SK-N-SH treated with all-trans-retinoic acid at 6 μM for 48 hours (cell line): ENCODE measurements at regions not wholly inside any gene's neighbourhood (a gene's known extent, or its start where the extent isn't known, plus 50 kb on each side); places are given as distances from the start of the nearest gene placed in this dataset.

ENCODE experiments used
- ARNTL ChIP-seq: fragments of 450-650 bp; formaldehyde crosslinking; IDR thresholded peaks from 2 replicates; pipeline ENCODE4 v1.5.0; 2020; ENCODE audit warnings: low read depth, mild to moderate bottlenecking, moderate library complexity, borderline replicate concordance
- ESRRG ChIP-seq: fragments of 250-450 bp; sonication (Bioruptor Pico); IDR thresholded peaks from 2 replicates; pipeline ENCODE4 v1.6.1; 2021; ENCODE audit warnings: mild to moderate bottlenecking
- GLIS3 ChIP-seq: fragments of 250-450 bp; sonication (Bioruptor Pico); IDR thresholded peaks from 2 replicates; pipeline ENCODE4 v1.5.0; 2020; ENCODE audit warnings: mild to moderate bottlenecking, moderate library complexity
- OSR1 ChIP-seq: fragments of 250-450 bp; sonication (Bioruptor Pico); IDR thresholded peaks from 2 replicates; pipeline ENCODE4 v1.8.0; 2022; ENCODE audit warnings: moderate library complexity, mild to moderate bottlenecking, inconsistent platforms
- TOX ChIP-seq: fragments of 250-450 bp; sonication (Bioruptor Pico); IDR thresholded peaks from 2 replicates; pipeline ENCODE4 v1.8.0; 2021; ENCODE audit warnings: mild to moderate bottlenecking, moderate library complexity, borderline replicate concordance
- ZC3H10 ChIP-seq: fragments of 250-450 bp; sonication (Bioruptor Pico); IDR thresholded peaks from 2 replicates; pipeline ENCODE4 v1.5.1; 2021; ENCODE audit warnings: mild to moderate bottlenecking, moderate library complexity
- ZFP3 ChIP-seq: fragments of 250-450 bp; sonication (Bioruptor Pico); IDR thresholded peaks from 2 replicates; pipeline ENCODE4 v1.5.0; 2020; ENCODE audit warnings: mild to moderate bottlenecking, moderate library complexity
- ZFP30 ChIP-seq: fragments of 450-650 bp; formaldehyde crosslinking; IDR thresholded peaks from 2 replicates; pipeline ENCODE4 v1.5.0; 2022; ENCODE audit warnings: mild to moderate bottlenecking, moderate library complexity
- ZNF565 ChIP-seq: fragments of 450-650 bp; formaldehyde crosslinking; conservative IDR thresholded peaks from 2 replicates; pipeline ENCODE4 v1.5.0; 2020; ENCODE audit warnings: low read depth, mild to moderate bottlenecking, moderate library complexity
- ZNF8 ChIP-seq: fragments of 450-650 bp; formaldehyde crosslinking; IDR thresholded peaks from 2 replicates; pipeline ENCODE4 v1.5.0; 2020; ENCODE audit warnings: mild to moderate bottlenecking, moderate library complexity
- TF ChIP-seq, protein P1 (sequence below): fragments of 250-450 bp; sonication (Bioruptor Pico); IDR thresholded peaks from 2 replicates; pipeline ENCODE4 v1.5.1; 2020; ENCODE audit warnings: low read depth, mild to moderate bottlenecking, moderate library complexity
- TF ChIP-seq, protein P2 (sequence below): fragments of 250-450 bp; sonication (Bioruptor Pico); IDR thresholded peaks from 2 replicates; pipeline ENCODE4 v1.8.0; 2020; ENCODE audit warnings: mild to moderate bottlenecking, moderate library complexity, borderline replicate concordance
- TF ChIP-seq, protein P3 (sequence below): fragments of 250-450 bp; sonication (Bioruptor Pico); IDR thresholded peaks from 2 replicates; pipeline ENCODE4 v1.5.1; 2021; ENCODE audit warnings: mild to moderate bottlenecking, moderate library complexity

DNA sequence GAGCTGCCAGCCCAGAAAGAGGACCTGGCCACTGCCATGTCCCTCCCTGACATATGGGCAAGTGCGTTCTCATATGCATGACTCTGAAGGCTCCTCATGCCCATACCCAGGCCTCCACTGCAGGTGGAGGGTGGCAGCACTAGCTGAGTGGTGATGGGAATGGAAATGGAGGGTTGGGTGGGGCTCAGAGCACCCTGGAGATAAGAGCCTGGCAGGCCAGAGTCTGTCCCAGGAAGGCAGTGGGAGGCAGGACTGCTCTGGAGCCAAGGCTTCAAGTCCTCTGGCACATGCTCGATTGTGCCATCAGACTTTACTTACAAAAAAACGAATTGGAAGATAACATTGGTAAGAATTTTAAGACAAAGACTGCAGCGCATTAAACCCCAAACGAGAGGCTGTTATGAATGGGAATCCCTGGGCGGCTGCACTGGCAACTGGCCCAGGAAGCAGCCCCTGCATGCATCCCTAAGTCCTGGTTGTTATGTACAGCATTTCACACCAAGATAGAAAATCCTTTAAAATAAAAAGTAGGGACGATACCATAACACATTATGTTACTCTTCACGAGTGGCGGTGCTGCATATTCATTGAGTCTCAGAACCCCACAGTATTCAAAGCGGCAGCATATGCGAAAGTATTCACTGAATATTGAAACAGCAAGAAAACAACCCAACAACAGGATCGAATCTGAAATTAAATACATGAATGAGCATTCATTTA lies 81.7 kb upstream of the FAM98A start:
- TF ChIP-seq OSR1 (CRISPR knock-in tag) (no peak), ZC3H10 (CRISPR knock-in tag) (no peak), ZNF8 (no peak), GLIS3 (no peak), ARNTL (CRISPR knock-in tag) (no peak), ZNF565 (CRISPR knock-in tag) (no peak), ZFP30 (no peak), TOX (CRISPR knock-in tag) (no peak), ESRRG (CRISPR knock-in tag) (no peak), ZFP3 (CRISPR knock-in tag) (no peak)
- TF ChIP-seq, protein P1, sequence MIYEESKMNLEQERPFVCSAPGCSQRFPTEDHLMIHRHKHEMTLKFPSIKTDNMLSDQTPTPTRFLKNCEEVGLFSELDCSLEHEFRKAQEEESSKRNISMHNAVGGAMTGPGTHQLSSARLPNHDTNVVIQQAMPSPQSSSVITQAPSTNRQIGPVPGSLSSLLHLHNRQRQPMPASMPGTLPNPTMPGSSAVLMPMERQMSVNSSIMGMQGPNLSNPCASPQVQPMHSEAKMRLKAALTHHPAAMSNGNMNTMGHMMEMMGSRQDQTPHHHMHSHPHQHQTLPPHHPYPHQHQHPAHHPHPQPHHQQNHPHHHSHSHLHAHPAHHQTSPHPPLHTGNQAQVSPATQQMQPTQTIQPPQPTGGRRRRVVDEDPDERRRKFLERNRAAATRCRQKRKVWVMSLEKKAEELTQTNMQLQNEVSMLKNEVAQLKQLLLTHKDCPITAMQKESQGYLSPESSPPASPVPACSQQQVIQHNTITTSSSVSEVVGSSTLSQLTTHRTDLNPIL (CRISPR knock-in tag), result no peak
- TF ChIP-seq, protein P2, sequence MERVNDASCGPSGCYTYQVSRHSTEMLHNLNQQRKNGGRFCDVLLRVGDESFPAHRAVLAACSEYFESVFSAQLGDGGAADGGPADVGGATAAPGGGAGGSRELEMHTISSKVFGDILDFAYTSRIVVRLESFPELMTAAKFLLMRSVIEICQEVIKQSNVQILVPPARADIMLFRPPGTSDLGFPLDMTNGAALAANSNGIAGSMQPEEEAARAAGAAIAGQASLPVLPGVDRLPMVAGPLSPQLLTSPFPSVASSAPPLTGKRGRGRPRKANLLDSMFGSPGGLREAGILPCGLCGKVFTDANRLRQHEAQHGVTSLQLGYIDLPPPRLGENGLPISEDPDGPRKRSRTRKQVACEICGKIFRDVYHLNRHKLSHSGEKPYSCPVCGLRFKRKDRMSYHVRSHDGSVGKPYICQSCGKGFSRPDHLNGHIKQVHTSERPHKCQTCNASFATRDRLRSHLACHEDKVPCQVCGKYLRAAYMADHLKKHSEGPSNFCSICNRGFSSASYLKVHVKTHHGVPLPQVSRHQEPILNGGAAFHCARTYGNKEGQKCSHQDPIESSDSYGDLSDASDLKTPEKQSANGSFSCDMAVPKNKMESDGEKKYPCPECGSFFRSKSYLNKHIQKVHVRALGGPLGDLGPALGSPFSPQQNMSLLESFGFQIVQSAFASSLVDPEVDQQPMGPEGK, result no peak
- TF ChIP-seq, protein P3, sequence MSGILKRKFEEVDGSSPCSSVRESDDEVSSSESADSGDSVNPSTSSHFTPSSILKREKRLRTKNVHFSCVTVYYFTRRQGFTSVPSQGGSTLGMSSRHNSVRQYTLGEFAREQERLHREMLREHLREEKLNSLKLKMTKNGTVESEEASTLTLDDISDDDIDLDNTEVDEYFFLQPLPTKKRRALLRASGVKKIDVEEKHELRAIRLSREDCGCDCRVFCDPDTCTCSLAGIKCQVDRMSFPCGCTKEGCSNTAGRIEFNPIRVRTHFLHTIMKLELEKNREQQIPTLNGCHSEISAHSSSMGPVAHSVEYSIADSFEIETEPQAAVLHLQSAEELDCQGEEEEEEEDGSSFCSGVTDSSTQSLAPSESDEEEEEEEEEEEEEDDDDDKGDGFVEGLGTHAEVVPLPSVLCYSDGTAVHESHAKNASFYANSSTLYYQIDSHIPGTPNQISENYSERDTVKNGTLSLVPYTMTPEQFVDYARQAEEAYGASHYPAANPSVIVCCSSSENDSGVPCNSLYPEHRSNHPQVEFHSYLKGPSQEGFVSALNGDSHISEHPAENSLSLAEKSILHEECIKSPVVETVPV (CRISPR knock-in tag), result no peak
